D721Med (cell line): ENCODE measurements at regions not wholly inside any gene's neighbourhood (a gene's known extent, or its start where the extent isn't known, plus 50 kb on each side); places are given as distances from the start of the nearest gene placed in this dataset.
"Not testable (repeated sequence)": the region's sequence is repeated elsewhere in the genome, so short reads cannot be mapped to it uniquely, and the experiment has no call there.

Experiments used
- DNase-seq: peaks from one replicate; pipeline ENCODE4 v3.0.0; 2011; ENCODE audit warnings: low spot score; ENCODE audit not compliant: insufficient read length
- FAIRE-seq: peaks from 2 replicates; lab custom pipeline; 2011; peaks lifted over from hg19 to GRCh38; lab: Jason Lieb, UNC
- CTCF ChIP-seq: IDR thresholded peaks from 2 replicates; pipeline ENCODE4 v1.5.1; 2012; ENCODE audit warnings: mild to moderate bottlenecking, control low read depth; ENCODE audit not compliant: insufficient read depth; ENCODE audit errors: missing control alignments

- FAIRE-seq (no peak), DNase-seq (no peak)
- no peak for TF ChIP-seq CTCF
Observed at GRCh38 chr10:28881171-28881882, 204.0 kb downstream of the BAMBI start.

- FAIRE-seq = no peak
- TF ChIP-seq CTCF = no peak
Observed at GRCh38 chr10:28883741-28884423, 206.6 kb downstream of the BAMBI start.

GRCh38 chr10:28890121-28890950 lies 213.0 kb downstream of the BAMBI start:
- TF ChIP-seq CTCF = no peak
- no peak for DNase-seq
- FAIRE-seq = no peak

More at GRCh38 chr10:28883741-28884423, 206.6 kb downstream of the BAMBI start:
- DNase-seq = no peak

GRCh38 chr10:28891058-28891713 lies 213.9 kb downstream of the BAMBI start:
- FAIRE-seq (no peak), DNase-seq (no peak)

GRCh38 chr10:28892818-28893547 lies 215.7 kb downstream of the BAMBI start:
- DNase-seq = no peak
- no peak for TF ChIP-seq CTCF
- no peak for FAIRE-seq

More at GRCh38 chr10:28891058-28891713, 213.9 kb downstream of the BAMBI start:
- TF ChIP-seq CTCF = no peak

- FAIRE-seq (no peak), DNase-seq (no peak)
- no peak for TF ChIP-seq CTCF
Observed at GRCh38 chr10:28894146-28894545, 216.8 kb downstream of the BAMBI start.

GRCh38 chr10:28895671-28896070 lies 218.3 kb downstream of the BAMBI start:
- FAIRE-seq, DNase-seq: not testable (repeated sequence)

GRCh38 chr10:28896791-28897409 lies 219.6 kb downstream of the BAMBI start:
- DNase-seq, FAIRE-seq: not testable (repeated sequence)
